H54 (cell line): ENCODE measurements at regions not wholly inside any gene's neighbourhood (a gene's known extent, or its start where the extent isn't known, plus 50 kb on each side); places are given as distances from the start of the nearest gene placed in this dataset.

Experiments used
- DNase-seq: peaks from one replicate; pipeline ENCODE4 v3.0.0; 2011; ENCODE audit warnings: low spot score, mixed read lengths; ENCODE audit not compliant: insufficient read length
- FAIRE-seq: peaks from 3 replicates; lab custom pipeline; 2011; peaks lifted over from hg19 to GRCh38; lab: Jason Lieb, UNC
- POLR2A ChIP-seq: IDR thresholded peaks from 2 replicates; pipeline ENCODE4 v1.6.1; 2011; ENCODE audit warnings: low read depth, mild to moderate bottlenecking, low read length

GRCh38 chr16:79509906-79510305 lies 90.6 kb downstream of the MAF start:
- no peak for TF ChIP-seq POLR2A
- no peak for FAIRE-seq
- DNase-seq: no peak

DNA sequence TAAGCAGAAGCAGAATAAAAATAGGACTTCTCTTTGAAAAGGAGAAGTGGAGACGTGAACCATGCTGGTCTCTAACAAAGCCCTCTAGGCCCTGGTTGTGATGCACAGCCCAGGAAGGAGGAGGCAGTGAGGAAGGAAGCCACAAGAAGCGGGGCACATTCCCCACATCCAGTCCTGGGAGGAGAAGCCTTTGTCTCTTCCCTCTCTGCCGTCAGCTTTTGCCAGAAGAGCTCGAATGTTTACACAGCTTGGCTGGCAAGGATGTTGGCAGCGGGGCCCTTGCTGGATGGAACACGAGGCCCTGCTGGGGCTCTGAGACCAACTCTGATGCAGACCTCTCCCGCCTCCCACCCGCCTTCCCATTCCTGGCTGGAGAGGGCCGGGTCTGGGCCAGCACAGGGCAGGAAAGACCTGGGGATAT lies 91.3 kb downstream of the MAF start:
- no peak for FAIRE-seq
- DNase-seq: no peak
- TF ChIP-seq POLR2A: no peak

DNA sequence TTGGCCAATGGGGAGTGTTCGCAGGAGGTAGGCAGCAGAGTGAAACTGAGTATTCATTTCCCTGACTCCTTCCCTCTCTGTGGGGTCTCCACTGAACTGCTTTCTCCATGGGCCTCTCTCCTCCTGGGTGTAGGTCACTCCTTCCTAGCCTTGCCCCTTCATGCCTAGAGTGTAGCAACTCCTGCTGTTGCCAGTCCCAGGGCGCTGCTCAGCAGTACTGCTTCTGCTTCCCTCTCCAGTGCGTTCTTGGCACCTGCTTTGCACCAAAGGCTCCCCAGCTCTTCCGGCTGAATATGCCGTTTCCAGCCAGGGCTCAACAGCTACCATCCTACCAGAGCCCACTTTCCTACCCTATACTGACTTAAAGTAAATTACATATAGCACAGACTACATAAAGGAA lies 92.2 kb downstream of the MAF start:
- TF ChIP-seq POLR2A: no peak
- no peak for FAIRE-seq
- DNase-seq: no peak

DNA sequence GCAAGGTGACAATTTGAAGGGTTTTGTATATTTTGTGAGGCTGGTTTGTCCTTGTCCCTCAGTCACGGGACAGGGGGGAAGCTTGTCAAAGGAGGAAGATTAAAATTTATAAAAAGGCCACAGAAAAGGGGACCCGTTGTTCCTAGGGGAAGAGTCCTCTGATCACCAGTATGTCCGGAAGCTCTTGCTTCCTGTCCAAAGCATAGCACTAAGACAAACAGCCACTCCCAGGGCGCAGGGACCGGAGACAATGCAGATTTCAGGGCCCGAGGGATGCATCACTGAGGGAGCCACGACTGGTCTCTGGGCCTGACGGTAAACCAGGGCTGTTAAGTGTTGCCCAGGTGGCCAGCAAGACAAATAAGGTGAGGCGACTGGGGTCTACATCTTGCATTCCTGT lies 95.2 kb downstream of the MAF start:
- no peak for TF ChIP-seq POLR2A
- DNase-seq (no peak), FAIRE-seq (no peak)

DNA sequence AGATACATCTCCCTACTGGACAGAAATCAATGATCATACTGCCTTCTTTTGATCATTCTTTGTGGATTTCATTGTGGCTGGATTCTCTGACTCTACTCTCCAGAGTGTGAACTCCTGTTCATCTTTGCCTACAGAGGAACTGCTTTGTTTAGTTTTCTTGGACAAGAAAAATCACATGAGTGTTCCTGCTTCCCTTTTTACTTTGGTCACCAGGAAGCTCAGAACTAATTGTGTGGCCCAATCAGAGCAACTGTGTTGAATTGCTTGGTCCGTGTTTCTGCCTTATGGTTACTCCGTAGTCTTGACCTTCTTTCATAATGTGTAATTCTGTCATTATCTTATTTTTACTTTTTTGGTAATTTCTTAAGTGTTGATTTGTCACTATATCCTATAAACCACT lies 97.0 kb downstream of the MAF start:
- no peak for DNase-seq
- FAIRE-seq: no peak
- no peak for TF ChIP-seq POLR2A

DNA sequence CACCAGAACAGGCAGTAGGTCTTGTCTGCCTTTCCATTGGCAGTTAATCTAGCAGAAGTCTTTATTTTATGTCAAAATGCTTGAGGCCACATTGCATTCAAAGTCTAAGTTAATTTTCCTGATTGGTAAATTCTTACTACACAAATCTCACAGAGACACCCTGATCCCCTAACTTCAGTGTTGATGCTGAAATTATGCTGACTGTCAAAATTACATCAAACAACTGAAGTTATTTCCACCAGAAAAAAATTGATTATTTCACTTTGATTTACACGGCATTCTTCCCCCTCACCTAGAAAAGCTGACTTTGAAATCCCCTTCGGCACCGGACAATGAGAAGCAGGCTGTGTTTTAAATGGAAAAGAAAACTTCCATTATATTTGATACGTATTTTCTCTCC lies 99.1 kb downstream of the MAF start:
- FAIRE-seq (no peak), DNase-seq (no peak)
- no peak for TF ChIP-seq POLR2A

GRCh38 chr16:79500866-79501265 lies 99.7 kb downstream of the MAF start:
- FAIRE-seq (no peak), DNase-seq (no peak)
- no peak for TF ChIP-seq POLR2A

DNA sequence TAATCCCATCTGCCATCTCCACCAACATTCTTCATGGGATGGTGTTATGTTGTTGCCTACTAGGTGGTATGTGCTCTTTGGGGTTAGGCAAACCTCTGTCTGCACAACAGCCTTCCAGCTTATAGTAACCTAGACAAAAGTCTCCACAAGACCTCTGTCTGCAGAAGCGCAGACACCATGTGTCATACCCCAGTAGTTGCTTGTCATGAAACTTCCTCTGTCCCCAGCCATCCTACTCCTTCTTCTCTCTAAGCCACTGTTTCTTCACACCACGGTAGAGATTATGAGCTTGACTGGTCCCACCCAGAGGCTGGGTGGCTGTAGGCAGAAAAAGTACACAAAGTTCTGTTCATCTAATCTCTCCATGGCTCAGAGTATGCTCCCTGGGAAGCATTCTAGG lies 100.3 kb downstream of the MAF start:
- FAIRE-seq (no peak), DNase-seq (no peak)
- TF ChIP-seq POLR2A: no peak

DNA sequence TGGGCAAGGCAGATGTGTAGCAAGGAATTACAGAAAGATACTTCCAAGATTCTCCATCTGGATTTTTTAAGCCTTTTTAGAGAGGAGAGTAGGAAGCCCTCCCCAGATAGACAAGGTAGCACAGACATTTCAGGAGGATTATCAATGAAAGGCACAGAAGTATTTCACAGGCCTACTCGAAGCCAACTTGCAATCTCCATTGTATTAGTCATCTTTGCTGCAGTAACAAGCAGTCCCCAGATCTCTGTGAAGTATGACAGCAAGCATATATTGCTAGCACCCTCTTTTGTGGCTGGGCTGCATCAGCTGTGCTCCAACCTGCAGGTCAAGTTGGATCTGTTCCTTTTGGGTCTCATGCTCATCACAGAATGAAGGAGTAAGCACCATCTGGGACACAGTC lies 101.6 kb downstream of the MAF start:
- DNase-seq: no peak
- TF ChIP-seq POLR2A: no peak
- FAIRE-seq: no peak

DNA sequence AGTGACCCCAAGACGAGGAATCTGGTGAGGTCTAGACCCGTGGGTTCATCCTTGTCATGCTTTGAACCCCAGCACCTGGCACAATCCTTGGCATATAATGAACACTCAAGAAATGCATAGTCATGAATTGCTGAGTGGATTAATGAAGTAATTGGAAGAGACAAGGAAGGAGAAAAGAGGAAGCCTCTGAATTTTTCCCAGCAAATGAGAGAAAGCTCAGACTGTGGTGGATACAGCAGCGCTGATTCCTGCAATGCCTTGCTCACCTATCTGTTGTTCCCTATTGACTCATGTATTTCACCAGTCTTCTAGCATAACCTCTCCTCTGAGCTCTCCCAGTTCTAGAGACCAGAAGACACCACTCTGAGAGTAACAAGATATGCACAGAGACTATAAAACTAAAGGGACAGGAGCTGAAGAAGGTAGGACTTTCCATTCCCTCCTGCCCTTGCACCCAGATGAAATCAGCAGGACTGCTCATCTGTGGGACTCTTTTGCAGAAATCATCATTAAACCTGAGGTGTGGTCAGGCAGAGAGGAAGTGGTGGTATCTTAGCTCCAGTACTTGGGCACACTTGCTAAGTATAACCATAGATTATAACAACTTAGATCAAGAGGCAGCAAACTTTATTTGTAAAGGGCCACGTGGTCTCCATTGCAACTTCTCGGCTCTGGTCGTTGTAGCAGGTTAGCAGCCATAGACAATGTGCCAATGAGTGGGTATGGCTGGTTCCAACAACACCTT lies 102.8 kb downstream of the MAF start:
- TF ChIP-seq POLR2A: no peak
- FAIRE-seq (no peak), DNase-seq (no peak)

- FAIRE-seq (no peak), DNase-seq (no peak)
- TF ChIP-seq POLR2A: no peak
Measured at GRCh38 chr16:79493911-79494310, 106.6 kb downstream of the MAF start.

DNA sequence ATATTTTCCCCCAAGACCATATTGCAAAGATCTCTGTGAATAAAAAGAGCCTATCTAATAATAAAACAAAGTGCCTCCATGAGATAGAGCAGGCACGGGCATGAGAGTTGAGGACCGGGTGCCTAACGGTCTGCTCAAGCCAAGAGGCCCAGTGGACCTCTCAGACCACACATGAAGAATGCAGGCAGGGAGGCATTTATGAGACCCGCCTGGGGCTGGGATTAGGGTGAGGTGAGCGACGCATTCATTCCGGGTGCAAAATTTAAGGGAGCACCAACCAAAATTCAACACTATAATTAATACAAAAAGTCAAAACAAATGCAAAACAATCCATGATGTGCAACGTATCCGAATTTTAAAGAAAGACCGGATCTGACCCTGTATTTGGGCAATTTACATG lies 108.5 kb downstream of the MAF start:
- no peak for DNase-seq
- no peak for FAIRE-seq
- TF ChIP-seq POLR2A: no peak

- FAIRE-seq (no peak), DNase-seq (no peak)
- no peak for TF ChIP-seq POLR2A
Measured at GRCh38 chr16:79485020-79485419, 115.5 kb downstream of the MAF start.

DNA sequence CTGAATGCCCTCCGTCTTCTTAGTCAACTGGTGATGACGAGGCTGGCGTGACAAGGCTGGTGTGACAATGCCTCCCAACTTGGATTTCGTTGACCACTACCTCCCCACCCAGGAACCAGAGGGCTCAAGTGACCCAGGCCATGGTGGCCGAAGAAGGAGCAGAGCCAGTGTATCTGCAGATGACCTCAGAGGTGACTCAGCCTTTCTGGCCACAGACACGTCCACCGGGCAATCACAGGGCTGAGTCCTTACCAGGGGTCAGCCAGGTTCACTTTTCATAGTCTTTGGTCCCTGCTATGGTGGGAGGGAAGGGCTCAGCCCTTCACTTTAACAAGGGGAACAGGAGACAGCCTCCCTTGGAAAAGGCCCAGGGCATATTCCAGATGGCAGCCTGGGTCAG lies 116.3 kb downstream of the MAF start:
- FAIRE-seq (no peak), DNase-seq (no peak)
- TF ChIP-seq POLR2A: no peak

GRCh38 chr16:79483336-79483735 lies 117.2 kb downstream of the MAF start:
- TF ChIP-seq POLR2A: no peak
- DNase-seq: no peak
- FAIRE-seq: no peak
